Caco-2 (cell line): ENCODE measurements at regions not wholly inside any gene's neighbourhood (a gene's known extent, or its start where the extent isn't known, plus 50 kb on each side); places are given as distances from the start of the nearest gene placed in this dataset.

ENCODE experiments used
- BruUV-seq: library from RNA; stranded (reverse); fragments of 400-500 nt; replicated peaks from 2 replicates; lab custom pipeline; 2021; lab: Mats Ljungman, UMichigan
- CTCF ChIA-PET: fragments of 300-600 bp; sonication (Branson Sonifier 250); formaldehyde crosslinking; loops from one replicate; lab custom pipeline; 2022; ENCODE audit warnings: antibody characterized with exemption; lab: Charles Lee
- POLR2A ChIA-PET: fragments of 300-600 bp; sonication (Branson Sonifier 250); formaldehyde crosslinking; loops from one replicate; lab custom pipeline; 2022; ENCODE audit warnings: antibody characterized with exemption; lab: Charles Lee
- DNase-seq, 2 experiments: peaks; one replicate each; pipeline versions ENCODE4 v3.0.0 to v3.0.0-alpha.2; 2020 to 2022
- H3K27me3 ChIP-seq: replicated peaks from 2 replicates; pipeline ENCODE4 v1.6.0; 2011; ENCODE audit warnings: low read length; ENCODE audit not compliant: control insufficient read depth, insufficient read depth
- H3K36me3 ChIP-seq: 2 replicates; pipeline ENCODE4 v1.5.1; 2011; ENCODE audit warnings: low read length; ENCODE audit not compliant: control insufficient read depth, insufficient read depth
- H3K4me1 ChIP-seq: fragments of 250-450 bp; sonication (Bioruptor Pico); 2 replicates; pipeline ENCODE4 v1.5.1; 2020; ENCODE audit warnings: mild to moderate bottlenecking
- H3K4me3 ChIP-seq: 2 replicates; pipeline ENCODE4 v1.5.1; 2011; ENCODE audit warnings: low read depth, mild to moderate bottlenecking, control low read depth, low read length
- H3K9me3 ChIP-seq: fragments of 250-450 bp; sonication (Bioruptor Pico); 2 replicates; pipeline ENCODE4 v1.5.1; 2020; ENCODE audit warnings: mild to moderate bottlenecking, moderate library complexity
- H3K27ac Mint-ChIP-seq: one replicate; pipeline ENCODE4 v1.8.0; 2022; ENCODE audit warnings: mixed read lengths; ENCODE audit not compliant: unreplicated experiment
- H3K27me3 Mint-ChIP-seq: one replicate; pipeline ENCODE4 v1.8.0; 2022; ENCODE audit warnings: mixed read lengths; ENCODE audit not compliant: insufficient read depth, unreplicated experiment
- H3K36me3 Mint-ChIP-seq: one replicate; pipeline ENCODE4 v1.8.0; 2022; ENCODE audit warnings: mild to moderate bottlenecking, mixed read lengths; ENCODE audit not compliant: insufficient read depth, unreplicated experiment
- H3K4me1 Mint-ChIP-seq: one replicate; pipeline ENCODE4 v1.8.0; 2022; ENCODE audit warnings: low read depth, mixed read lengths; ENCODE audit not compliant: unreplicated experiment
- H3K4me3 Mint-ChIP-seq: one replicate; pipeline ENCODE4 v1.8.0; 2022; ENCODE audit warnings: mild to moderate bottlenecking, moderate library complexity, mixed read lengths; ENCODE audit not compliant: unreplicated experiment
- H3K9me3 Mint-ChIP-seq: one replicate; pipeline ENCODE4 v1.8.0; 2022; ENCODE audit warnings: mixed read lengths; ENCODE audit not compliant: unreplicated experiment
- intact Hi-C: fragments of 100-400 bp; cut with micrococcal nuclease; formaldehyde crosslinking; loops from one replicate; pipeline ENCODE4 v1.10.0; 2022; ENCODE audit not compliant: unreplicated experiment
- TF ChIP-seq, protein P1 (sequence below), 2 experiments: fragments of 200-600 bp in 1 of 2; IDR thresholded peaks; 1 replicate in 1 of 2; 2 replicates in 1 of 2; pipeline versions ENCODE4 v1.5.1 to v1.8.0; 2011 to 2022; ENCODE audit warnings: antibody characterized with exemption in 1 of 2, control low read depth in 1 of 2, inconsistent platforms in 1 of 2, low read depth in 1 of 2, low read length in 1 of 2, mild to moderate bottlenecking in 1 of 2, moderate library complexity in 1 of 2; ENCODE audit not compliant: insufficient read depth in 1 of 2, severe bottlenecking in 1 of 2, unreplicated experiment in 1 of 2

DNA sequence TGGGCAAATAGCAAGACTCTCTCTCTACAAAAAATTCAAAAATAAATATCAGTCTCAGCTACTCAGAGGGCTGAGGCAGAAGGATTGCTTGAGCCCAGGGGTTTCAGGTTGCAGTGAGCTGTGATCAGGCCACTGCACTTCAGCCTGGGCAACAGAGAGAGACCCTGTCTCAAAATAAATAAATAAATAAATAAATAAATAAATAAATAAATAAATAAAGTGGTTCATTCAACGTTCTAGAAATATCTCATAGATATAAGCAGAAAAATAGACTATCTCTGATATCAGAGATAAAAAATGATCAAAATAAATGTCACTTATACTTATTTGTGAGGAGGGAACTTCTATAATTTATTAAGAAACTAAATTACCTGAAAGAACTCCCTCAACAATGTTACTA lies 480.9 kb downstream of the FBXO15 start:
- Histone ChIP-seq H3K4me1 (no peaks in the 10 kb centered on the region), H3K4me3 (no peak overlapping the region), H3K9me3 (no peaks in the 10 kb centered on the region), H3K36me3 (no peaks in the 10 kb centered on the region), H3K27me3 (no peaks in the 10 kb centered on the region)
- DNase-seq: no peak
- Mint-ChIP-seq H3K4me1 (no peaks in the 10 kb centered on the region), H3K4me3 (no peak overlapping the region), H3K36me3 (no peaks in the 10 kb centered on the region), H3K27ac (no peak overlapping the region), H3K9me3 (no peaks in the 10 kb centered on the region), H3K27me3 (peaks cover 3% of the 10 kb centered on the region)
- intact Hi-C loops: no loop called here
- ChIA-PET POLR2A (no interaction called here), CTCF (no interaction called here)
- BruUV-seq: no TSS peak
- TF ChIP-seq, protein P1, sequence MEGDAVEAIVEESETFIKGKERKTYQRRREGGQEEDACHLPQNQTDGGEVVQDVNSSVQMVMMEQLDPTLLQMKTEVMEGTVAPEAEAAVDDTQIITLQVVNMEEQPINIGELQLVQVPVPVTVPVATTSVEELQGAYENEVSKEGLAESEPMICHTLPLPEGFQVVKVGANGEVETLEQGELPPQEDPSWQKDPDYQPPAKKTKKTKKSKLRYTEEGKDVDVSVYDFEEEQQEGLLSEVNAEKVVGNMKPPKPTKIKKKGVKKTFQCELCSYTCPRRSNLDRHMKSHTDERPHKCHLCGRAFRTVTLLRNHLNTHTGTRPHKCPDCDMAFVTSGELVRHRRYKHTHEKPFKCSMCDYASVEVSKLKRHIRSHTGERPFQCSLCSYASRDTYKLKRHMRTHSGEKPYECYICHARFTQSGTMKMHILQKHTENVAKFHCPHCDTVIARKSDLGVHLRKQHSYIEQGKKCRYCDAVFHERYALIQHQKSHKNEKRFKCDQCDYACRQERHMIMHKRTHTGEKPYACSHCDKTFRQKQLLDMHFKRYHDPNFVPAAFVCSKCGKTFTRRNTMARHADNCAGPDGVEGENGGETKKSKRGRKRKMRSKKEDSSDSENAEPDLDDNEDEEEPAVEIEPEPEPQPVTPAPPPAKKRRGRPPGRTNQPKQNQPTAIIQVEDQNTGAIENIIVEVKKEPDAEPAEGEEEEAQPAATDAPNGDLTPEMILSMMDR (IDR thresholded peaks at IDR 0.05; ENCODE audit: insufficient read depth in 1 of 2, low read depth in 1 of 2, low read length in 1 of 2, severe bottlenecking in 1 of 2, unreplicated experiment in 1 of 2): no peak

DNA sequence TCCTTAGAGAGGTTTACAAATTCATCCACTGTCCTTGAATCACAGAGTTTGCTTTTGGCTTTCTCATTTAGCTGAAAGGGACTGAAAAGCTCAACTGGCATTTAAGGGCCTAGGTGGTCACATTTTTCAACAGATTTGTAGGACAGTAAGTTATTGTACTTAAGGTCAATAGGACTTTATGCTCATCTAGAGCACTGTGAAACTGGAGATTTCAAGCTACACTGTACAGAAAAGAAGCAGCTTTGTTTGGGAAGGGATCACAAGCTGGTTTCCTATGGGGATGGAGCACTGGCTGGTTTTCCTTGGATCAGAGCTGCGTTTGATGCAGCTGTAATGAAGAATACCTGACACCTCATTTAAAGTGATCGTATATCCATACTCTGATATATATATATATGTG lies 482.7 kb downstream of the FBXO15 start:
- Mint-ChIP-seq H3K4me3 (no peak overlapping the region), H3K27ac (no peak overlapping the region), H3K9me3 (no peaks in the 10 kb centered on the region), H3K27me3 (no peaks in the 10 kb centered on the region), H3K36me3 (no peaks in the 10 kb centered on the region), H3K4me1 (no peaks in the 10 kb centered on the region)
- CTCF ChIA-PET: no interaction called here
- BruUV-seq: no TSS peak
- Histone ChIP-seq H3K9me3 (no peaks in the 10 kb centered on the region), H3K4me1 (no peaks in the 10 kb centered on the region), H3K27me3 (no peaks in the 10 kb centered on the region), H3K4me3 (no peak overlapping the region), H3K36me3 (no peaks in the 10 kb centered on the region)
- TF ChIP-seq, protein P1 (IDR thresholded peaks at IDR 0.05; ENCODE audit: insufficient read depth in 1 of 2, low read depth in 1 of 2, low read length in 1 of 2, severe bottlenecking in 1 of 2, unreplicated experiment in 1 of 2): no peak
- intact Hi-C loops: no loop called here
- POLR2A ChIA-PET: no interaction called here
- DNase-seq: no peak

DNA sequence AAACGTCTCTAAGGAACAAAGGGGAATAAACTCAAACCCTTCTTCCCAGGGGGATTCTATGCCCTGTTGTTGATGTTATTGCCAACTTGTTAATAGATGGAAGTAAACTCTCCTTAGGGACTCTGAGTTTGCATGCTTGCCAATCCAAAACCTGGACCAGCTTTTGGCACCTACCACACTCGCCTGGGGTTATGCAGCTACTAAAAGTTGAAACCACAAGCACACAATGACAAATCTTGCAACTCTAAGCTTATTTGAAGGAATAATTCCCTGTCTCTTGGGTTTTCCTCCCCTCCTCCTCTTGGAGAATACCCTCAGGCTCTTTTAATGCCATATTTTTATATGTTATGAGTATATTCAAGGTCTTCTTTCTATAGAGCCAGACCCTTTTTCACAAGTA lies 484.1 kb downstream of the FBXO15 start:
- Mint-ChIP-seq H3K27ac (no peak overlapping the region), H3K27me3 (no peaks in the 10 kb centered on the region), H3K4me3 (no peak overlapping the region), H3K36me3 (no peaks in the 10 kb centered on the region), H3K9me3 (no peaks in the 10 kb centered on the region), H3K4me1 (no peaks in the 10 kb centered on the region)
- ChIA-PET POLR2A (no interaction called here), CTCF (no interaction called here)
- intact Hi-C loops: no loop called here
- no peak overlapping the region for H3K4me3 ChIP-seq
- H3K27me3 ChIP-seq: no peaks in the 10 kb centered on the region
- TF ChIP-seq, protein P1 (IDR thresholded peaks at IDR 0.05; ENCODE audit: insufficient read depth in 1 of 2, low read depth in 1 of 2, low read length in 1 of 2, severe bottlenecking in 1 of 2, unreplicated experiment in 1 of 2): no peak
- BruUV-seq: no TSS peak
- H3K36me3 ChIP-seq: no peaks in the 10 kb centered on the region
- no peaks in the 10 kb centered on the region for H3K4me1 ChIP-seq
- DNase-seq: no peak
- H3K9me3 ChIP-seq: no peaks in the 10 kb centered on the region
